ENCODE measurements at regions not wholly inside any gene's neighbourhood (a gene's known extent, or its start where the extent isn't known, plus 50 kb on each side); places are given as distances from the start of the nearest gene placed in this dataset.

- Mint-ChIP-seq H3K27ac (ENCODE audit: unreplicated experiment) (no peak overlapping the region), H3K36me3 (ENCODE audit: low read depth, unreplicated experiment) (no peaks in the 10 kb centered on the region), H3K4me3 (ENCODE audit: unreplicated experiment) (no peak overlapping the region), H3K27me3 (ENCODE audit: low read depth, unreplicated experiment) (no peaks in the 10 kb centered on the region), H3K9me3 (ENCODE audit: unreplicated experiment) (no peaks in the 10 kb centered on the region), H3K4me1 (ENCODE audit: low read depth, unreplicated experiment) (no peaks in the 10 kb centered on the region)
- Histone ChIP-seq H4K20me1 (ENCODE audit: insufficient read depth, low read length) (no peaks in the 10 kb centered on the region), H3K27me3 (ENCODE audit: insufficient read depth, low read length) (no peaks in the 10 kb centered on the region), H3K4me3 (ENCODE audit: insufficient read depth, low read depth, low read length) (no peak overlapping the region), H3K27ac (ENCODE audit: low read depth, low read length) (no peak overlapping the region), H3K36me3 (ENCODE audit: insufficient read depth, low read length) (no peaks in the 10 kb centered on the region), H2AFZ (ENCODE audit: low read depth, low read length) (no peak overlapping the region), H3K9me3 (ENCODE audit: insufficient read depth, low read depth, low read length) (no peaks in the 10 kb centered on the region), H3K79me2 (ENCODE audit: insufficient read depth, low read length) (no peaks in the 10 kb centered on the region), H3K4me2 (ENCODE audit: low read length) (no peak overlapping the region), H3K9ac (ENCODE audit: low read length) (no peak overlapping the region), H3K4me1 (ENCODE audit: insufficient read depth, low read length) (no peaks in the 10 kb centered on the region)
- no peak for FAIRE-seq
- DNase-seq (ENCODE audit: low read depth) = no peak
- no peak for TF ChIP-seq EZH2 (IDR thresholded peaks at IDR 0.05; ENCODE audit: insufficient read depth, low read length)
- TF ChIP-seq, protein P1, sequence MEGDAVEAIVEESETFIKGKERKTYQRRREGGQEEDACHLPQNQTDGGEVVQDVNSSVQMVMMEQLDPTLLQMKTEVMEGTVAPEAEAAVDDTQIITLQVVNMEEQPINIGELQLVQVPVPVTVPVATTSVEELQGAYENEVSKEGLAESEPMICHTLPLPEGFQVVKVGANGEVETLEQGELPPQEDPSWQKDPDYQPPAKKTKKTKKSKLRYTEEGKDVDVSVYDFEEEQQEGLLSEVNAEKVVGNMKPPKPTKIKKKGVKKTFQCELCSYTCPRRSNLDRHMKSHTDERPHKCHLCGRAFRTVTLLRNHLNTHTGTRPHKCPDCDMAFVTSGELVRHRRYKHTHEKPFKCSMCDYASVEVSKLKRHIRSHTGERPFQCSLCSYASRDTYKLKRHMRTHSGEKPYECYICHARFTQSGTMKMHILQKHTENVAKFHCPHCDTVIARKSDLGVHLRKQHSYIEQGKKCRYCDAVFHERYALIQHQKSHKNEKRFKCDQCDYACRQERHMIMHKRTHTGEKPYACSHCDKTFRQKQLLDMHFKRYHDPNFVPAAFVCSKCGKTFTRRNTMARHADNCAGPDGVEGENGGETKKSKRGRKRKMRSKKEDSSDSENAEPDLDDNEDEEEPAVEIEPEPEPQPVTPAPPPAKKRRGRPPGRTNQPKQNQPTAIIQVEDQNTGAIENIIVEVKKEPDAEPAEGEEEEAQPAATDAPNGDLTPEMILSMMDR (IDR thresholded peaks at IDR 0.05; ENCODE audit: insufficient read depth, low read depth, low read length) = no peak
Observed at GRCh38 chr21:27776925-27777553, 810.2 kb upstream of the ADAMTS5 start.

- Mint-ChIP-seq H3K27me3 (ENCODE audit: low read depth, unreplicated experiment) (no peaks in the 10 kb centered on the region), H3K9me3 (ENCODE audit: unreplicated experiment) (no peaks in the 10 kb centered on the region), H3K27ac (ENCODE audit: unreplicated experiment) (no peak overlapping the region), H3K4me3 (ENCODE audit: unreplicated experiment) (no peak overlapping the region), H3K36me3 (ENCODE audit: low read depth, unreplicated experiment) (no peaks in the 10 kb centered on the region), H3K4me1 (ENCODE audit: low read depth, unreplicated experiment) (peaks cover 3% of the 10 kb centered on the region)
- Histone ChIP-seq H4K20me1 (ENCODE audit: insufficient read depth, low read length) (no peaks in the 10 kb centered on the region), H3K36me3 (ENCODE audit: insufficient read depth, low read length) (no peaks in the 10 kb centered on the region), H3K4me2 (ENCODE audit: low read length) (no peak overlapping the region), H3K4me1 (ENCODE audit: insufficient read depth, low read length) (no peaks in the 10 kb centered on the region), H3K27me3 (ENCODE audit: insufficient read depth, low read length) (no peaks in the 10 kb centered on the region), H2AFZ (ENCODE audit: low read depth, low read length) (no peak overlapping the region), H3K27ac (ENCODE audit: low read depth, low read length) (no peak overlapping the region), H3K9me3 (ENCODE audit: insufficient read depth, low read depth, low read length) (no peaks in the 10 kb centered on the region), H3K4me3 (ENCODE audit: insufficient read depth, low read depth, low read length) (no peak overlapping the region), H3K9ac (ENCODE audit: low read length) (no peak overlapping the region), H3K79me2 (ENCODE audit: insufficient read depth, low read length) (no peaks in the 10 kb centered on the region)
- no peak for TF ChIP-seq EZH2 (IDR thresholded peaks at IDR 0.05; ENCODE audit: insufficient read depth, low read length)
- TF ChIP-seq, protein P1 (IDR thresholded peaks at IDR 0.05; ENCODE audit: insufficient read depth, low read depth, low read length) = no peak
- no peak for FAIRE-seq
- no peak for DNase-seq (ENCODE audit: low read depth)
Observed at GRCh38 chr21:27772816-27773215, 805.9 kb upstream of the ADAMTS5 start.

GRCh38 chr21:27771938-27772483 lies 805.1 kb upstream of the ADAMTS5 start:
- Histone ChIP-seq H3K4me3 (ENCODE audit: insufficient read depth, low read depth, low read length) (no peak overlapping the region), H3K27ac (ENCODE audit: low read depth, low read length) (no peak overlapping the region), H2AFZ (ENCODE audit: low read depth, low read length) (no peak overlapping the region), H3K9me3 (ENCODE audit: insufficient read depth, low read depth, low read length) (no peaks in the 10 kb centered on the region), H3K4me1 (ENCODE audit: insufficient read depth, low read length) (no peaks in the 10 kb centered on the region), H3K36me3 (ENCODE audit: insufficient read depth, low read length) (no peaks in the 10 kb centered on the region), H3K9ac (ENCODE audit: low read length) (no peak overlapping the region), H4K20me1 (ENCODE audit: insufficient read depth, low read length) (no peaks in the 10 kb centered on the region), H3K79me2 (ENCODE audit: insufficient read depth, low read length) (no peaks in the 10 kb centered on the region), H3K27me3 (ENCODE audit: insufficient read depth, low read length) (no peaks in the 10 kb centered on the region), H3K4me2 (ENCODE audit: low read length) (no peak overlapping the region)
- no peak for TF ChIP-seq EZH2 (IDR thresholded peaks at IDR 0.05; ENCODE audit: insufficient read depth, low read length)
- TF ChIP-seq, protein P1 (IDR thresholded peaks at IDR 0.05; ENCODE audit: insufficient read depth, low read depth, low read length) = no peak
- no peak for FAIRE-seq
- peaks cover 3% of the 10 kb centered on the region for H3K4me1 Mint-ChIP-seq (ENCODE audit: low read depth, unreplicated experiment)
- H3K9me3 Mint-ChIP-seq (ENCODE audit: unreplicated experiment) = no peaks in the 10 kb centered on the region
- no peak overlapping the region for H3K4me3 Mint-ChIP-seq (ENCODE audit: unreplicated experiment)
- H3K27ac Mint-ChIP-seq (ENCODE audit: unreplicated experiment) = no peak overlapping the region
- DNase-seq (ENCODE audit: low read depth) = no peak
- no peaks in the 10 kb centered on the region for H3K36me3 Mint-ChIP-seq (ENCODE audit: low read depth, unreplicated experiment)
- H3K27me3 Mint-ChIP-seq (ENCODE audit: low read depth, unreplicated experiment) = no peaks in the 10 kb centered on the region
